A673 (cell line): ENCODE measurements at regions not wholly inside any gene's neighbourhood (a gene's known extent, or its start where the extent isn't known, plus 50 kb on each side); places are given as distances from the start of the nearest gene placed in this dataset.
"Not testable (repeated sequence)": the region's sequence is repeated elsewhere in the genome, so short reads cannot be mapped to it uniquely, and the experiment has no call there.

ENCODE experiments used
- BruUV-seq: library from RNA; stranded (reverse); fragments of 400-500 nt; replicated peaks from 2 replicates; lab custom pipeline; 2021; lab: Mats Ljungman, UMichigan
- CTCF ChIA-PET: fragments of 300-600 bp; sonication (Branson Sonifier 250); formaldehyde crosslinking; loops from one replicate; lab custom pipeline; 2022; ENCODE audit warnings: antibody characterized with exemption; lab: Charles Lee
- POLR2A ChIA-PET: fragments of 300-600 bp; sonication (Branson Sonifier 250); formaldehyde crosslinking; loops from one replicate; lab custom pipeline; 2022; ENCODE audit warnings: antibody characterized with exemption; ENCODE audit not compliant: low non-redundant PET; lab: Charles Lee
- DNase-seq: peaks from one replicate; pipeline ENCODE4 v3.0.0-alpha.2; 2015; ENCODE audit warnings: low spot score
- H3K27ac ChIP-seq: fragments of 200-600 bp; sonication (generic); 2 replicates; pipeline ENCODE4 v1.5.1; 2016; ENCODE audit warnings: mixed run types, low read depth, mild to moderate bottlenecking, mixed read lengths, antibody characterized with exemption, low read length; ENCODE audit not compliant: poor library complexity, severe bottlenecking
- H3K27me3 ChIP-seq: fragments of 200-600 bp; sonication (generic); replicated peaks from 2 replicates; pipeline ENCODE4 v1.6.1; 2017; ENCODE audit warnings: mixed run types, low read depth, mild to moderate bottlenecking, mixed read lengths, antibody characterized with exemption, low read length; ENCODE audit not compliant: insufficient read depth, poor library complexity
- H3K36me3 ChIP-seq: fragments of 200-600 bp; sonication (generic); 2 replicates; pipeline ENCODE4 v1.6.1; 2016; ENCODE audit warnings: mixed run types, mild to moderate bottlenecking, mixed read lengths, antibody characterized with exemption, low read length; ENCODE audit not compliant: insufficient read depth, poor library complexity, severe bottlenecking
- H3K4me1 ChIP-seq: fragments of 200-600 bp; sonication (generic); 2 replicates; pipeline ENCODE4 v1.6.1; 2017; ENCODE audit warnings: mixed run types, mild to moderate bottlenecking, mixed read lengths, antibody characterized with exemption, low read length; ENCODE audit not compliant: insufficient read depth, poor library complexity, severe bottlenecking
- H3K4me3 ChIP-seq: fragments of 200-600 bp; sonication (generic); 2 replicates; pipeline ENCODE4 v1.5.1; 2016; ENCODE audit warnings: low read depth, mixed run types, mild to moderate bottlenecking, mixed read lengths, low read length; ENCODE audit not compliant: poor library complexity, severe bottlenecking
- H3K9me3 ChIP-seq: fragments of 200-600 bp; sonication (generic); 2 replicates; pipeline ENCODE4 v1.6.1; 2016; ENCODE audit warnings: mixed run types, low read depth, mild to moderate bottlenecking, mixed read lengths, antibody characterized with exemption, low read length; ENCODE audit not compliant: poor library complexity, severe bottlenecking
- EZH2 ChIP-seq: fragments of 200-600 bp; sonication (generic); IDR thresholded peaks from 2 replicates; pipeline ENCODE4 v1.6.1; 2017; ENCODE audit warnings: borderline replicate concordance, low read depth, mild to moderate bottlenecking, mixed read lengths, antibody characterized with exemption, low read length; ENCODE audit not compliant: poor library complexity, severe bottlenecking
- intact Hi-C: fragments of 100-400 bp; cut with micrococcal nuclease; formaldehyde crosslinking; loops from one replicate; pipeline ENCODE4 v1.10.0; 2022; ENCODE audit not compliant: unreplicated experiment
- TF ChIP-seq, protein P1 (sequence below): fragments of 300-800, 200-600 bp; sonication (generic); conservative IDR thresholded peaks from 2 replicates; pipeline ENCODE4 v1.5.1; 2017; ENCODE audit warnings: low read depth, mild to moderate bottlenecking, antibody characterized with exemption, low read length, moderate library complexity, mixed read lengths

GRCh38 chr10:55793024-55793423 lies 568.0 kb downstream of the ZWINT start:
- Histone ChIP-seq H3K27ac (no peak overlapping the region), H3K4me3 (no peak overlapping the region), H3K9me3 (peaks cover 14% of the 10 kb centered on the region), H3K27me3 (no peaks in the 10 kb centered on the region), H3K4me1 (no peaks in the 10 kb centered on the region), H3K36me3 (no peaks in the 10 kb centered on the region)
- BruUV-seq = no TSS peak
- ChIA-PET CTCF (no interaction called here), POLR2A (no interaction called here)
- intact Hi-C loops = no loop called here
- no peak for DNase-seq
- no peak for TF ChIP-seq EZH2
- TF ChIP-seq, protein P1, sequence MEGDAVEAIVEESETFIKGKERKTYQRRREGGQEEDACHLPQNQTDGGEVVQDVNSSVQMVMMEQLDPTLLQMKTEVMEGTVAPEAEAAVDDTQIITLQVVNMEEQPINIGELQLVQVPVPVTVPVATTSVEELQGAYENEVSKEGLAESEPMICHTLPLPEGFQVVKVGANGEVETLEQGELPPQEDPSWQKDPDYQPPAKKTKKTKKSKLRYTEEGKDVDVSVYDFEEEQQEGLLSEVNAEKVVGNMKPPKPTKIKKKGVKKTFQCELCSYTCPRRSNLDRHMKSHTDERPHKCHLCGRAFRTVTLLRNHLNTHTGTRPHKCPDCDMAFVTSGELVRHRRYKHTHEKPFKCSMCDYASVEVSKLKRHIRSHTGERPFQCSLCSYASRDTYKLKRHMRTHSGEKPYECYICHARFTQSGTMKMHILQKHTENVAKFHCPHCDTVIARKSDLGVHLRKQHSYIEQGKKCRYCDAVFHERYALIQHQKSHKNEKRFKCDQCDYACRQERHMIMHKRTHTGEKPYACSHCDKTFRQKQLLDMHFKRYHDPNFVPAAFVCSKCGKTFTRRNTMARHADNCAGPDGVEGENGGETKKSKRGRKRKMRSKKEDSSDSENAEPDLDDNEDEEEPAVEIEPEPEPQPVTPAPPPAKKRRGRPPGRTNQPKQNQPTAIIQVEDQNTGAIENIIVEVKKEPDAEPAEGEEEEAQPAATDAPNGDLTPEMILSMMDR = no peak

DNA sequence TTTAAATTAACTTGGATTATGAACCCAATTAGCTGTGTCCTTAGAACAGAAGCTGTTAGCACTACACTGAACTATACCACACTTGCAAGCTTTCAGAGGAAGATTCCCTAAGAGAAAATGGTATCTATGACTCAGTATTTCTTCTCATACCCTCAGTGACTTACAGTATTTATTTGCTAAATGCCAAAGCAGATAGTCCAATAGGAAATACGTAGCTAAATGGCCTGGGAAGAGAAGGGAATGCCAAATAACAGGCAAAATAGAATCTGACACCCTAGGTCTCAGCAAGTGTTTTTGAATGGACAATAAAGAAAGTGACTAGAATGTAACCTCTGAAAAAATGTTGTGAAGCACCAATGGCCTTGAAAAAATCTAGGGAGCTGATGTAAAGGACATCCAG lies 570.8 kb downstream of the ZWINT start:
- H3K4me3 ChIP-seq, CTCF ChIA-PET, BruUV-seq, H3K36me3 ChIP-seq, H3K4me1 ChIP-seq, POLR2A ChIA-PET, H3K27ac ChIP-seq, H3K27me3 ChIP-seq, intact Hi-C loops, DNase-seq: not testable (repeated sequence)
- peaks cover 14% of the 10 kb centered on the region for H3K9me3 ChIP-seq

DNA sequence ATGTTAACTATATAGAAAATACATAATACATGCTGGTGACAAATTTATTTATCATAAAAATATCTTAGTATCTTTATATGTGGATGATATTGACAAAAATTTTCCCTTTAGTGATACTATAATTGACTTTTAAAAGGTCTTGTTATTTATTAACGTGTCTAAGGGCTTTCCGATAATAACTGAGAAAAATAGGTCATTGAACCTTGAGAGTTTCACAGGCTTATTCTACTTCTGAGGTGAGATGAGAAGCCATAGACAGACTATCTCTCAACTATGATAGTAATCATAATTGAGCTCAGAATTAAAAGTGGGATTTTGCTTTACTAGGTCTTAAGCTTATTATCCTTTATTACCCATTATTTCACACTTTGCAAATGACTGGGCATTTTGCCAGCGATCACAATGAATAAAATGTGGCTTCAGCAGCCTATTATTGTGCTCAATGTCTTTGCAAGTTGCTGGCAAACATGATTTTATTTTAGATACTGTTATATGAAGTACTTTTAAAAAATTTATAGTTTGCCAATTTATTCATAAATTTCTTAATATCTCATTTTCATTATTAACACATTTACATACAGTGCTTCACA lies 574.5 kb downstream of the ZWINT start:
- CTCF ChIA-PET = no interaction called here
- no TSS peak for BruUV-seq
- no peak overlapping the region for H3K4me3 ChIP-seq
- no peaks in the 10 kb centered on the region for H3K36me3 ChIP-seq
- DNase-seq = no peak
- no peak overlapping the region for H3K27ac ChIP-seq
- H3K4me1 ChIP-seq = no peaks in the 10 kb centered on the region
- POLR2A ChIA-PET = no interaction called here
- intact Hi-C loops = no loop called here
- peaks cover 18% of the 10 kb centered on the region for H3K9me3 ChIP-seq
- H3K27me3 ChIP-seq = no peaks in the 10 kb centered on the region
- TF ChIP-seq, protein P1 = no peak
- no peak for TF ChIP-seq EZH2

GRCh38 chr10:55782181-55782580 lies 578.9 kb downstream of the ZWINT start:
- Histone ChIP-seq H3K36me3 (no peaks in the 10 kb centered on the region), H3K9me3 (peaks cover 8% of the 10 kb centered on the region), H3K27ac (no peak overlapping the region), H3K4me1 (no peaks in the 10 kb centered on the region), H3K4me3 (no peak overlapping the region), H3K27me3 (no peaks in the 10 kb centered on the region)
- POLR2A ChIA-PET = no interaction called here
- DNase-seq = no peak
- intact Hi-C loops = no loop called here
- CTCF ChIA-PET = no interaction called here
- BruUV-seq = no TSS peak
- TF ChIP-seq, protein P1 = no peak
- no peak for TF ChIP-seq EZH2
